8988T (cell line): ENCODE measurements at regions not wholly inside any gene's neighbourhood (a gene's known extent, or its start where the extent isn't known, plus 50 kb on each side); places are given as distances from the start of the nearest gene placed in this dataset.

Source experiments
- DNase-seq: peaks from one replicate; pipeline ENCODE4 v3.0.0; 2011

DNA sequence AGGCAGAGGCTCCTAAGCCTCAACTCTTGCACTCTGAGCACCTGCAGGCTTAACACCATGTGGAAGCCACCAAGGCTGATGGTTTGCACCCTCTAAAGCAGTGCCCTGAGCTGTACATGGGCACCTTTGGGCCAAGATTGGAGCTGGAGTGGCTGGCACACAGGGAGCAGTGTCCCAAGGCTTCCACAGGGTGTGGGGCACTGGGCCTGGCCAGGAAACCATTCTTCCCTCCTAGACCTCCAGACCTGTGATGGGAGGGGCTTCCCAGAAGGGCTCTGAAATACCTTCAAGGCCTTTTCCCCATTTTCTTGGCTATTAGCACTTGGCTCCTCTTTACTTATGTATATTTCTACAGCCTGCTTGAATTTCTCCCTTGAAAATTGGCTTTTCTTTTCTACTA is 67.9 kb upstream of the PPM1J start:
- no peak for DNase-seq

- no peak for DNase-seq
These were observed 64.8 kb upstream of the PPM1J start for GRCh38 chr1:112779665-112780526.

DNA sequence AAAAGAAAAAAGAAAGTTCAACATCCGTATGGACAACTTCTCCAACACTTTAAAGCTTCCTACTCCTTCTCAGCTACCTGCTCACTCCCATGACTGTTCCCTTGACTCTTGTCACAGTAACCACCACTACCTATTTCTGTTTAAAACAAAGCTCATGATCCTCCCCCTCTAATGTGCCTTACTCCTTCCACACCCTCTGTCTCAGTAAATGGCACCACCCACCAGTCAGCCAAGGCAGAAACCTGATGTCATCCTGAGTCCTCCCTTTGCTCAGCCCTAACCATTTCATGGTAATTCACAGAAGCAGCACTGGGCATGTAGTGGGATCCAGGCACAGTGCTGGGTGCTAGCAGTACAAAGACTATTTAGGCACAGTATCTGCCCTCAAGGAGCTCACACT is 63.0 kb upstream of the PPM1J start:
- DNase-seq: no peak

GRCh38 chr1:112776688-112777087 is 61.6 kb upstream of the PPM1J start:
- DNase-seq: no peak

- DNase-seq: no peak
These were observed 57.6 kb upstream of the PPM1J start for GRCh38 chr1:112772781-112773180.

DNA sequence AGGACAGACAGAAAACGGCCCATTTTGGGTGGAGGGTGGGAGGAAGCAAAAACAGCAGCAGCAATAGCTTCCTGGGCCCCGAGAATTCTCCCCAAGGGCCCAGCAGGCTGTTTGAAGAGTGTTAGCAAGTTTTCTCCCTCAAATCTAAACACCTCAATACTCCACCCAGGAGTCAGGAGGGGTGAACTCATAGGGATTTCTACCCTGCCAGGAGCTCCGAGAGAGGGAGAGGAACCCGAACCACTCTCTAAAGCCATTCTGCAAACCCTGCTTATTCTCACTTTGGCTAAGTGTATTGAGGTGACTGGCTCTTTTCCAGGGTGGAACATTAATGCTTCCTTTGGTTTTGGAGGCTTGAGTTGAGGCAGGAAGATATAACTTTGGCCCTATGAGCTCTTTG is 55.6 kb upstream of the PPM1J start:
- DNase-seq: no peak

GRCh38 chr1:112769611-112770010 is 54.5 kb upstream of the PPM1J start:
- no peak for DNase-seq

GRCh38 chr1:112767646-112768045 is 52.5 kb upstream of the PPM1J start:
- no peak for DNase-seq
